HUES64 (cell line): ENCODE measurements at regions not wholly inside any gene's neighbourhood (a gene's known extent, or its start where the extent isn't known, plus 50 kb on each side); places are given as distances from the start of the nearest gene placed in this dataset.

Experiments used
- H3K27ac ChIP-seq: 2 replicates; pipeline ENCODE4 v1.7.0; 2013; ENCODE audit warnings: low read depth, low read length, inconsistent platforms
- H3K27me3 ChIP-seq: 2 replicates; pipeline ENCODE4 v1.6.1; 2013; ENCODE audit warnings: mild to moderate bottlenecking, low read length; ENCODE audit not compliant: insufficient read depth
- H3K36me3 ChIP-seq: 2 replicates; pipeline ENCODE4 v1.6.1; 2013; ENCODE audit warnings: mild to moderate bottlenecking, low read length; ENCODE audit not compliant: insufficient read depth
- H3K4me1 ChIP-seq: 2 replicates; pipeline ENCODE4 v1.6.1; 2013; ENCODE audit warnings: mild to moderate bottlenecking, low read length, moderate library complexity; ENCODE audit not compliant: insufficient read depth
- H3K4me3 ChIP-seq: 2 replicates; pipeline ENCODE4 v1.5.1; 2013; ENCODE audit warnings: mild to moderate bottlenecking, low read length, moderate library complexity
- H3K9ac ChIP-seq: 2 replicates; pipeline ENCODE4 v1.6.1; 2013; ENCODE audit warnings: mild to moderate bottlenecking, low read depth, low read length
- H3K9me3 ChIP-seq: 2 replicates; pipeline ENCODE4 v1.6.1; 2013; ENCODE audit warnings: low read depth, low read length; ENCODE audit not compliant: insufficient read depth
- WGBS: fragments of 150-250, 120-280 bp; methylation state at CpG from one replicate; pipeline ENCODE4 v1.1.7; 2013; ENCODE audit warnings: missing lambda C conversion rate; 5-methylcytosine and 5-hydroxymethylcytosine counted together

- Histone ChIP-seq H3K9me3 (no peaks in the 10 kb centered on the region), H3K36me3 (no peaks in the 10 kb centered on the region), H3K27me3 (no peaks in the 10 kb centered on the region), H3K27ac (no peak overlapping the region), H3K9ac (no peak overlapping the region), H3K4me3 (no peak overlapping the region), H3K4me1 (no peaks in the 10 kb centered on the region)
Measured at GRCh38 chr18:59751186-59751585, 54.0 kb upstream of the CCBE1 start.

- no peaks in the 10 kb centered on the region for H3K4me1 ChIP-seq
- 92% methylated on average over 2 of the region's 2 CpGs for WGBS
- no peak overlapping the region for H3K27ac ChIP-seq
- no peaks in the 10 kb centered on the region for H3K27me3 ChIP-seq
- no peaks in the 10 kb centered on the region for H3K9me3 ChIP-seq
- H3K4me3 ChIP-seq, result no peak overlapping the region
- H3K9ac ChIP-seq, result no peak overlapping the region
- H3K36me3 ChIP-seq, result no peaks in the 10 kb centered on the region
Measured at GRCh38 chr18:59748628-59749360, 51.6 kb upstream of the CCBE1 start.
